NCI-H446 treated with DMSO at 0.1 percent for 48 hours (cell line): ENCODE measurements at regions not wholly inside any gene's neighbourhood (a gene's known extent, or its start where the extent isn't known, plus 50 kb on each side); places are given as distances from the start of the nearest gene placed in this dataset.

ENCODE experiments used
- DNase-seq: peaks from one replicate; lab custom pipeline; 2025; lab: John Stamatoyannopoulos, UW

DNA sequence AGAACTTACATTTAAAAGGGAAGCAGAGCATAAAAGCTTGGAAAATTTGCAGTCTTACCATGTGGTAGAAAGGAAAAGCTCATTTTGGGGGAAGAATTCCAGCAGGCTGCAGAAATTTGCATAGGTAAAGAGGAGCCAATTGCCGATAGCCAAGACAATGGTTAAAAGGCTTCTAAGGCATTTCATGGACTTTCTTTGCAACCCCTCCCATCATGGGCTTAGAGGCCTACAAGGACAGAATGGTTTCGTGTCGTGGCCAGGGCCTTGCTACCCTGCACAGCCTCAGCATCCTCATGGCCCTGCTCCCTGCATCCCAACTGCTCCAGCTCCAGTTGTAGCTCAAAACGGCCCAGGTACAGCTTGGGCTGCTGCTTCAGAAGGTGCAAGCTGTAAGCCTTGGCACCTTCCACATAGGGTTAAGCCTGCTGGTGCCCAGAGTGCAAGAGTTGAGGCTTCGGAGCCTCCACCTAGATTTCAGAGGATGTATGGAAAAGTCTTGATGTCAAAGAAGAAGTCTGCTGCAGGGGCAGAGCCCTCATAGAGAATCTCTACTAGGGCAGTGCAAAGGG lies 420.3 kb downstream of the PCDH17 start:
- DNase-seq, result no peak

GRCh38 chr13:58056426-58056825 lies 424.9 kb downstream of the PCDH17 start:
- no peak for DNase-seq

DNA sequence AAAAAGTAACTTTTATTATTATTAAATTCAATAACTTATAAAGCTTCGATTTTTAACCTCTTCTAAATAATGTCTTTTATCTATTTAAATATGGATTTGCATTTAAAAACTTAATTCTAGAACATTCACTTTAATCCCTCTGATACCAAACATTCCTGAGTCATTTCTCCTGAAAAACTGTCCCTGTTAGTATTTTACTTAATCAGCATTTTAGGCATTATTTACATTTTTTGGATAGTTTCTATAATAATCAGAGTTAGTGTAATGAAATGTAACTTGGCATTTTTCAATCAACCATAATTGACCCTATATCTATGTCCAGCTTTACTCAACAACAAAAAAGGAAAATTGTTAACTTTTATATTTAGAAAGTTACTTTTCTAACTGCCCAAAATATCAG lies 428.1 kb downstream of the PCDH17 start:
- no peak for DNase-seq

GRCh38 chr13:58080806-58081205 lies 449.3 kb downstream of the PCDH17 start:
- DNase-seq, result no peak

- DNase-seq, result no peak
Measured at GRCh38 chr13:58081301-58081820, 449.8 kb downstream of the PCDH17 start.

- DNase-seq, result no peak
Measured at GRCh38 chr13:58083064-58083463, 451.5 kb downstream of the PCDH17 start.

DNA sequence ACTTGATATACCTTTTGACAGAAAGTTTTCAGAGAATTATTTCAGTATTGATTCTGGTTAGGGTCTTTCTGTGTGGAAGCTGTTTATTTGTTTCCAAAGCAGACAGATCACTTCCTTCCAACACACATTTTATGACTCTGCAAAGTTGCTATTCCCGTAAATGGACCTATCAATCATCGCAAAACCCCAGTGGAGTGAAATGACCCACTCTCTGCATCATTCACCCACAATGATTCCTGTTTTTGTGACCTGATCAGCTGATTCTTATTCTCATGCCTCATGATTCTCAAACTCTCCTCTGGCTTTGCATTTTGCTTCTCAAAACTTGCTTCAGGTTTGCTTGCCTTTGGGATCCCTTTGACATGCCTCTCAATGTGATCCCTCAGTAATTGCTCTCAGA lies 453.7 kb downstream of the PCDH17 start:
- DNase-seq, result no peak

DNA sequence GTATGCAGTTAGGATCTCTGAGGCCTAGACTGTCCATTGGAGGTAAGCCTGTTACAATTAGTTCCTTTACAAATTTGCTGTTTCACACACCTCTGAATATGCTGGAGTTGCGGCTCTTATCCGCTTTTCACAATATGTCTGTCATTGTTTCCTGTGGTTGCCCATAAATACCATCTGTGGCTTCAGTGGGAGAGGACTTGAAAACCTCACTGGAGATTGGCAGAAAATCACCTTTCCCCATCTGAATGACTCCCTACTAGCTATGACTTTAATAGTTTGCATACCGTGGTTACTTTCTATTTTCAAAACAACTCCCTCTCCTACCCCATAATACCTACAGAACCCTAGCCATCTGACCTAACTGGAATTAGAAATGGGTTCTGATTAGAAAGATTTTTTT lies 454.3 kb downstream of the PCDH17 start:
- DNase-seq, result no peak

DNA sequence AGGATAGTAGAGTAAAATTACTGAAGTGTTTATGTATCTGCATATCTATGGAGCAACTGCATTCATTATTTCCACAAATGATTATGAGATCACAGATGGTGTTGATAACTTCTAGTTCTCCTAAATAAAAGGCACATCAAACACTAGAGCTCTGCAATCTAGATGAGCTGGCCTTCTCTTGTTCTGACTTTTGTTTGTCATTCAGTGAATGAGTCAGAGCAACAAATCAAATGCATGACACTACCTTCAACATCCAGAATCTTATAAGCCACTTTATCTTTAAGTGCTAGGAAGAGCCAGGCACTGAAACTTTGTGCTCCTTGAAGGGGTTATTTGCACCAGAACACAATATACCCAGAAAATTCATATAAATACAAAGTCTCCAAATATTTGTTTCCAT lies 456.0 kb downstream of the PCDH17 start:
- no peak for DNase-seq

DNA sequence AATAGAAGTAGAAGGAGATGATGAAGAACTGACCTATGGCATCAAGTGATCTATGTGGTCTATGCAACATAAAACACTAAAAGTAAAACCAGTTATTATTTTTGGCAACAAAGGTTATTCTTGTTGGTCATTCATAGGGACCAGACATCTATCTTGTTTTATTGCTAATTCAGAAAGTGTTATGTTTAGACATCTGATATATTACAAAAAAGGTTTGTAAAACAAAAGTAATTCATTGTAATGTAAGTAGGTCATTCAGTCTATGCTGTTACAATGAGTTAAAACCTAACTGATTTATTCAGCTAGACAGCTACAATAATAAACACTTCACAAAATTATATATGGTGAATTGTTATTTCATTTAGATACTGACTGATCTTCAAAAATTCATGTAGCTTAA lies 461.9 kb downstream of the PCDH17 start:
- DNase-seq, result no peak

- DNase-seq, result no peak
Measured at GRCh38 chr13:58097831-58098230, 466.3 kb downstream of the PCDH17 start.

- no peak for DNase-seq
Measured at GRCh38 chr13:58119351-58119750, 487.8 kb downstream of the PCDH17 start.

- no peak for DNase-seq
Measured at GRCh38 chr13:58119804-58120203, 488.3 kb downstream of the PCDH17 start.

DNA sequence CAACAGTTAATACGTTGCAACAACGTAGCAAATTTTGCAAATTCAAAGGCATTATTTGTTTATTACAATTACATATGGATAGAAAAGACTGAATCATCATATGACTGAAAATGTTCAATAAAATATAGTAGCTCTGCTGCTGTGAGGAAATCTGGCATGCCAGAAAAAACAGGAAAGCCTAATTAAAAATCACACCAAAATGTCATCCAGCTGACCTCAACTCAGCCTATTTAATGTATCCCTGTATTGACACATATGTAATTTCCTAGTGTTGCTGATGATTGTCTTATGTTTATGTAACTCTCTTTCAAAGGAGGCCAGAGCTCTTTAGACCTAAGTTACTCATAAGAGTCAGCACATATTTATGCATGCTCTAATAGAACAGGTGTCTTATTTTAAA lies 495.0 kb downstream of the PCDH17 start:
- DNase-seq, result no peak

DNA sequence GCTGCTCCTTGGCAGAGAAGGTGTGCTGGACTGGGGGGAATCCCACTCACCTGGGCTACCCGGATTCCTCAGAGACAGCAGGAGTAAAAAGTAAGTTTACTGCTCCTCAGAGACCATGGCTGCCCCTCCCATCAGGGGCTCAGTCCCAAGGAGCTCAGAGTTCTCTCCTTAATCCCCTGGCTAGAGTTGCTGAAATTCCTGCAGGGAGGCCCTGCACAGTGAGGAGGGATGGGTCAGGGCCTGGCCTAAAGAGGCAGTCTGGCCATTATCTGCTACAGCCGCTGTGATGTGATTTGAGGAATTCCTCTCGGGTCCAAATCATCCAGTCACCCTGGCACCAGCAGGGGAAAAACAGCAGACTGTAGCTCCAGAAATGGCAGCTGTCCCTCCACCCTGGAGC lies 502.5 kb downstream of the PCDH17 start:
- DNase-seq, result no peak

- DNase-seq, result no peak
Measured at GRCh38 chr13:58134525-58134924, 503.0 kb downstream of the PCDH17 start.

DNA sequence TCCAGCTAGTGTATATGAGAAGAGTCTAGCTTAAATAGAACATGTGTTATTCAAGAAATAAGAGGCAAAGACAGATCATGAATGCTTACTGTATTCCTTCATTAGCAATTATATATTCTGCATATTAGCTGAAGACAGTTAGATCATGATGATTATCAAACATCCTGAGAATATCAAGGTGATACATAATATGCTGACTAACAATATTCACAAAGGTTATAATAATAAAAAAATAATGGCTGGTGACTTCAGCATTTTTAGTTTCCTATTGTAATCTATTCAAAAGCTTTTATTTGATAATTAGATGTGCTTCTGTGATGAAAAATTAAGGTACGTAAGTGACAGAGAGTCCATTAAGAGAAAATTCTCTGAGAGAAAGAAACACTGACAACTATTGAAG lies 511.4 kb downstream of the PCDH17 start:
- no peak for DNase-seq

GRCh38 chr13:58144616-58145015 lies 513.1 kb downstream of the PCDH17 start:
- no peak for DNase-seq

DNA sequence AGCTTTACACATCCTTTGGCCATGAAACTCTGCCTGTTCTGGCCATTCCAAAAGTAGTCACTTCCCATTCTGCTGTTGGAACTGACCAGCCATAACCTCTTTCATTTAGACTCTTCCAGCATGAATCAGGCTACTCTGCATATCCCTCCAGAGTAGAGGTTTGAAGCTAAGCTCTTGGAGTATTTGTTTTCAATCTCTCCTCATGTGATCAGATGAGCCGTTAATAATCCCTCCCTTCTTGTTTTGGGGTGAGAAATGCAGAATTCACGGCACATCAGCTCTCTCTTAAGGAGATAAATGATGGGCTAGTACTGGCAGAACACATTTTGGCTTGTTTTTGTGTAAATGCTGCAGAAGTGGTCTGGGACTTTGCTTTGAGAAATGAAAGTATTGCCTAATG lies 519.9 kb downstream of the PCDH17 start:
- no peak for DNase-seq

DNA sequence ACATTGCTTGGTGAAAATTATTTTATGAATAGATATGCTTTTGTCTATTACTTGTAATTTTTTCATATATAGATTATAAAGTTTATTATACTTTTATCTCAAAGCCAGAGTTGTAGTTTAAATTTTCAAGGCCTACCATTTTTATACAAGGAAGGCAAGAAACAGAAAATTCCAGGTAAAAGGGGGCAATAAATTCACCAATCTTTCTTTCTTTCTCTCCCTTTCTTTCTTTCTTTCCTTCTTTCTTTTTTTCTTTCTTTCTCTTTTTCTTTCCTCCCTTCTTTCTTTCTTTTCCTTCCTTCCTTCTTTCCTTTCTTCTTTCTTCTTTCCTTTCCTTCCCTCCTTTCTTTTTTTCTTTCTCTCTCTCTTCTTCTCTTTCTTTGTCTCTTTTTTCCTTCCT lies 529.4 kb downstream of the PCDH17 start:
- no peak for DNase-seq

GRCh38 chr13:58165617-58166016 lies 534.1 kb downstream of the PCDH17 start:
- DNase-seq, result no peak

- DNase-seq, result no peak
Measured at GRCh38 chr13:58181111-58181510, 549.6 kb downstream of the PCDH17 start.

- no peak for DNase-seq
Measured at GRCh38 chr13:58187881-58188280, 556.3 kb downstream of the PCDH17 start.

- DNase-seq, result no peak
Measured at GRCh38 chr13:58190577-58190976, 559.0 kb downstream of the PCDH17 start.

DNA sequence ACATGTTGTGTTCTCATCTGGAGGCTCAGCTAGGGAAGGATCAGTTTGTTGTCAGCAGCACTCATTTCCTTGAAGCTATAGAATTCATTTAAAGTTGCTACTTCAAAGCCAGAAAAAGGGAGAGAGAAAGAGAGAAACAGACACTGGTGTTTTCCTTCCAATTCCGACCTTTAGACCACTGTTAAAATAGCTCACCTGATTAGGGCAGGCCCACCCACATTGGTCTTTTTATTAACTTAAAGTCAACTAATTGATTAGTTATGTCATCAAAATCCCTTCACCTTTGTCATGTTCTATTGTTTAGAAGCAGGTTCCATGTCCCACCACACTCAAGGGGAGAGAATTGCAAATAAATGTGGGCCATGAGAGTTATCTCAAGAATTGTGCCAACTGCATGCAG lies 560.2 kb downstream of the PCDH17 start:
- DNase-seq, result no peak
